HL-60/S4 (cell line): ENCODE measurements at regions not wholly inside any gene's neighbourhood (a gene's known extent, or its start where the extent isn't known, plus 50 kb on each side); places are given as distances from the start of the nearest gene placed in this dataset.

Experiments
- in situ Hi-C: fragments of 300-500 bp; cut with MboI; formaldehyde crosslinking; loops from 2 replicates; pipeline ENCODE4 v1.14.3; 2022; ENCODE audit warnings: low sequenced_read_pairs

- in situ Hi-C loops, result no loop called here
Measured at GRCh38 chr12:107539196-107539939, 146.2 kb upstream of the PWP1 start.

GRCh38 chr12:107541001-107541705, 144.4 kb upstream of the PWP1 start:
- in situ Hi-C loops, result no loop called here

GRCh38 chr12:107543416-107543815, 142.2 kb upstream of the PWP1 start:
- in situ Hi-C loops, result no loop called here

- in situ Hi-C loops, result no loop called here
Measured at GRCh38 chr12:107543841-107544240, 141.8 kb upstream of the PWP1 start.

GRCh38 chr12:107544937-107545336, 140.7 kb upstream of the PWP1 start:
- in situ Hi-C loops, result no loop called here

GRCh38 chr12:107545737-107546353, 139.8 kb upstream of the PWP1 start:
- in situ Hi-C loops, result no loop called here

GRCh38 chr12:107547389-107547788, 138.2 kb upstream of the PWP1 start:
- in situ Hi-C loops, result no loop called here

- in situ Hi-C loops, result no loop called here
Measured at GRCh38 chr12:107549651-107550480, 135.7 kb upstream of the PWP1 start.

GRCh38 chr12:107551434-107551833, 134.2 kb upstream of the PWP1 start:
- in situ Hi-C loops, result no loop called here

- in situ Hi-C loops, result no loop called here
Measured at GRCh38 chr12:107552263-107552662, 133.3 kb upstream of the PWP1 start.

- in situ Hi-C loops, result no loop called here
Measured at GRCh38 chr12:107553211-107553765, 132.3 kb upstream of the PWP1 start.

- in situ Hi-C loops, result no loop called here
Measured at GRCh38 chr12:107554941-107555340, 130.7 kb upstream of the PWP1 start.

- in situ Hi-C loops, result no loop called here
Measured at GRCh38 chr12:107557026-107557425, 128.6 kb upstream of the PWP1 start.

GRCh38 chr12:107557589-107558100, 128.0 kb upstream of the PWP1 start:
- in situ Hi-C loops, result no loop called here

GRCh38 chr12:107558141-107558815, 127.3 kb upstream of the PWP1 start:
- in situ Hi-C loops, result no loop called here

GRCh38 chr12:107558816-107559382, 126.7 kb upstream of the PWP1 start:
- in situ Hi-C loops, result no loop called here

GRCh38 chr12:107560165-107560898, 125.3 kb upstream of the PWP1 start:
- in situ Hi-C loops, result no loop called here

- in situ Hi-C loops, result no loop called here
Measured at GRCh38 chr12:107560899-107561285, 124.7 kb upstream of the PWP1 start.

GRCh38 chr12:107564946-107565345, 120.7 kb upstream of the PWP1 start:
- in situ Hi-C loops, result no loop called here
